ENCODE measurements at regions not wholly inside any gene's neighbourhood (a gene's known extent, or its start where the extent isn't known, plus 50 kb on each side); places are given as distances from the start of the nearest gene placed in this dataset.
A peak's percentile ranks its signal among the peaks of the same experiment; 100 is the strongest.
"Not testable (repeated sequence)": the region's sequence is repeated elsewhere in the genome, so short reads cannot be mapped to it uniquely, and the experiment has no call there.

DNA sequence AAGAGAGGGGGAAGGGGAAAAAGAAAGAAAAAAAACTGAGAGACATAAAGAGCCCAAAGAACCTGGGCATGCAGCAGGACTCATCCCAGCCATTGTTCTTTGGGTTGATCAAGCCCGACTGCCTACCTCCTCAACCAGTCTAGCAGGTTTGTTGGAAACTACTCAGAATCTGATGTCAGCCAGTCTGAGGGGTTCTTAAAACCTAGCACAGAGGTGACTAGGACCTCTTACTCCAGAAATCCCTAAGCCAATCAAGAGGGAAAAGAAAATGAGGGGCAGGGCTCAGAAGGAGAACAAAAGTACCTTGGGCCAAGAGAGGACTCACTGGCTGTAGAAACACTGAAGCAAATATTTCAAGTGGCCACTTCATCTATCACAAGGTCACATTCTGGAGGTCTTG lies 228.0 kb downstream of the AASDHPPT start:
- no peak for DNase-seq (ENCODE audit: low read depth)
- no peaks in the 10 kb centered on the region for H3K4me1 ChIP-seq (ENCODE audit: control insufficient read depth, insufficient read depth, low read length)
- no peaks in the 10 kb centered on the region for H3K36me3 ChIP-seq (ENCODE audit: control insufficient read depth, insufficient read depth, low read length, severe bottlenecking)
- H3K9ac ChIP-seq (ENCODE audit: low read length): no peak overlapping the region
- no peak overlapping the region for H3K4me3 ChIP-seq (ENCODE audit: low read length)
- H3K27me3 ChIP-seq (replicated peaks; ENCODE audit: control insufficient read depth, insufficient read depth, low read length): no peaks in the 10 kb centered on the region
- no peaks in the 10 kb centered on the region for H3K9me3 ChIP-seq (ENCODE audit: control insufficient read depth, low read length)

DNA sequence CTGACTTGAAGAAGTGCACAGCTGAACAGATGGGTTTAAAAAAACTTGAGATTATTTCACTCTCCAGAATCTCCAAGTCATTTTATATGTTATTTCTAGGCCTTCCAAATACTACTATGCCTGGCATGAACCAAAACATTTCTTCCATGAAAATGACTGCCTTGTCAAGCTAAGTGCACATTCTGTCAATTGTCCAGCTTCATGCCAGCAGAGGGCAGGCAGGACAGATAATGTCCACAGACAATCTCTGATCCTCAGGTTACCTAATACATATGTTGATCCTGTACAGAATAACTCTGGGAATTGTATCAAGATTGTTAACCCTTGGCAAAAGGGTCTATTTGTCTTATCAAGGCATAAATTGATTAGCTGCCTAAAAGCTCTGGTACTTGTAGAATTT lies 229.5 kb downstream of the AASDHPPT start:
- H3K36me3 ChIP-seq (ENCODE audit: control insufficient read depth, insufficient read depth, low read length, severe bottlenecking): no peaks in the 10 kb centered on the region
- H3K9ac ChIP-seq (ENCODE audit: low read length): no peak overlapping the region
- peak; percentile 23 for DNase-seq (ENCODE audit: low read depth)
- H3K27me3 ChIP-seq (replicated peaks; ENCODE audit: control insufficient read depth, insufficient read depth, low read length): no peaks in the 10 kb centered on the region
- no peak overlapping the region for H3K4me3 ChIP-seq (ENCODE audit: low read length)
- no peaks in the 10 kb centered on the region for H3K9me3 ChIP-seq (ENCODE audit: control insufficient read depth, low read length)
- peaks cover 5% of the 10 kb centered on the region for H3K4me1 ChIP-seq (ENCODE audit: control insufficient read depth, insufficient read depth, low read length)

DNA sequence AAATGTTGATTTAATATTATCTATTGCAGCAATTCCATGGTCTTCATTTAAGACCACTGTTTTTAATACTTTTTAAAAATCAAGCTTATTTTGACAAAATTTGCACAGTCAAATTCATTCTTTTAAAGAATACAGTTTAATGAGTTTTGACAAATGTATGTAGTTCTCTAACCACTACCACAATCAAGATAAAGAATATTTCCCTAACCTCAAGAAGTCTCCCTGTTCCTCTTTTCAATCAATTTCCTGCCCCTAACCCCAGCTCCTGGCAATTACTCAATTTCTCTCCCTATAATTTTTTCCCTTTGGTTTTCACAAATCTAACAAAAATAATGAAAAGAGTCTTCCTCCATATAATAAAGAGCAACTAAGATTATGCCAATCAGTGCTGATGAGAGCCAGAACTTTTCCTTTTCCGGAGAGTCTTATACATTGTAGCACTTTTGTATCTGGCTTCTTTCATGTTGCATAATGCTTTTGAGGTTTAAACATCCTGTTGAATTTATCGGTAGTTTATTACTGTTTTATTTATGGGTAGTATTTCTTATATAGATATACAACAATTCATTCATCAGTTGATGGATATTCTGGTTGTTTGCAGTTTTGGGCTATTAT lies 231.7 kb downstream of the AASDHPPT start:
- no peak overlapping the region for H3K4me3 ChIP-seq (ENCODE audit: low read length)
- DNase-seq (ENCODE audit: low read depth): no peak

DNA sequence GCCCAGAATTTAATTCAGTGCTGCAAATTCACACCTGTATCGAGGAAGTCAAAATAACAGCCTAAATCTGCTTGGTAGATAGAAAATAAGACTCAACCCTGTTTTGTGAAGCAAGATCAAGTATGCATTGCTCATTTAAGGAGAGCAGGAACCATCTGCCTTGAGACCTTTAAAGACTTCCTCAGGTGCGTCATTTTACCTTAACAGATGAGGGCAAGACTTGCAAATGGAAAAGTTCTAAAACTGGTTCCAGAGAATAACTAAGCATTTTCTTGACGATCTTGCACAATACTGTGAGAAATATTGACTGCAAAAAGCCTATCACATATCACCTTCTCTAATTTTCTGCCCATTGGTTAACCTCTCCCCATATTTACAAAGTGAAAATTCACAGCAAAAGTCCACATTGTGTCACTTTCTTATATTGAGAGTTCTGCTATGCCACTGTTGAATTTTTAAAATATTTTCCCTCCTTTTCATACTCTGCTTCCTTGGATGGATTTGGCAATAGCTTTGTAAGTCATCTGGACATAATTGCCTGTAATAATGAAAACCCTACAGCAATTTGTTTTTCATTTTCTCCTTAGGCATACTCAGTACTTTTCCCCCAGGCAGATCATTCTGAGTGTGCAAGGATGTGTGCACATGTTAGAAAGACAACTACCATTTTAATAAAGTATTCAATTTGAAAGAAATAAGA lies 234.2 kb downstream of the AASDHPPT start:
- H3K9ac ChIP-seq (ENCODE audit: low read length): no peak overlapping the region
- peaks cover 7% of the 10 kb centered on the region for H3K4me1 ChIP-seq (ENCODE audit: control insufficient read depth, insufficient read depth, low read length)
- H3K9me3 ChIP-seq (ENCODE audit: control insufficient read depth, low read length): no peaks in the 10 kb centered on the region
- H3K4me3 ChIP-seq (ENCODE audit: low read length): no peak overlapping the region
- DNase-seq (ENCODE audit: low read depth): peak; percentile 80
- no peaks in the 10 kb centered on the region for H3K36me3 ChIP-seq (ENCODE audit: control insufficient read depth, insufficient read depth, low read length, severe bottlenecking)
- H3K27me3 ChIP-seq (replicated peaks; ENCODE audit: control insufficient read depth, insufficient read depth, low read length): no peaks in the 10 kb centered on the region

More for the DNA sequence above, 231.7 kb downstream of the AASDHPPT start:
- Histone ChIP-seq H3K4me1 (ENCODE audit: control insufficient read depth, insufficient read depth, low read length) (peaks cover 7% of the 10 kb centered on the region), H3K36me3 (ENCODE audit: control insufficient read depth, insufficient read depth, low read length, severe bottlenecking) (no peaks in the 10 kb centered on the region), H3K27me3 (replicated peaks; ENCODE audit: control insufficient read depth, insufficient read depth, low read length) (no peaks in the 10 kb centered on the region), H3K9me3 (ENCODE audit: control insufficient read depth, low read length) (no peaks in the 10 kb centered on the region), H3K9ac (ENCODE audit: low read length) (no peak overlapping the region)

DNA sequence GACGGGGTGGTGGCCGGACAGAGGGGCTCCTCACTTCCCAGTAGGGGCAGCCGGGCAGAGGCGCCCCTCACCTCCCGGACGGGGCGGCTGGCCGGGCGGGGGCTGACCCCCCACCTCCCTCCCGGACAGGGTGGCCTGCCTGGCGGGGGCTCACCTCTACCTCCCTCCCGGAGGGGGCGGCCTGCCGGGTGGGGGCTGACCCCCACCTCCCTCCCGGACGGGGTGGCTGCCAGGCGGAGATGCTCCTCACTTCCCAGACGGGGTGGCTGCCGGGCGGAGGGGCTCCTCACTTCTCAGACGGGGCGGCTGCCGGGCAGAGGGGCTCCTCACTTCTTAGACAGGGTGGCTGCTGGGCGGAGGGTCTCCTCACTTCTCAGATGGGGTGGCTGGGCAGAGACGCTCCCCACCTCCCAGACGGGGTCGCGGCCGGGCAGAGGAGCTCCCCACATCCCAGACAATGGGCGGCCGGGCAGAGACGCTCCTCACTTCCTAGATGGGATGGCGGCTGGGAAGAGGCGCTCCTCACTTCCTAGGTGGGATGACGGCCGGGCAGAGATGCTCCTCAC lies 239.8 kb downstream of the AASDHPPT start:
- H3K36me3 ChIP-seq (ENCODE audit: control insufficient read depth, insufficient read depth, low read length, severe bottlenecking); DNase-seq (ENCODE audit: low read depth); H3K9me3 ChIP-seq (ENCODE audit: control insufficient read depth, low read length); H3K4me1 ChIP-seq (ENCODE audit: control insufficient read depth, insufficient read depth, low read length); H3K9ac ChIP-seq (ENCODE audit: low read length); H3K27me3 ChIP-seq (replicated peaks; ENCODE audit: control insufficient read depth, insufficient read depth, low read length); H3K4me3 ChIP-seq (ENCODE audit: low read length): not testable (repeated sequence)

DNA sequence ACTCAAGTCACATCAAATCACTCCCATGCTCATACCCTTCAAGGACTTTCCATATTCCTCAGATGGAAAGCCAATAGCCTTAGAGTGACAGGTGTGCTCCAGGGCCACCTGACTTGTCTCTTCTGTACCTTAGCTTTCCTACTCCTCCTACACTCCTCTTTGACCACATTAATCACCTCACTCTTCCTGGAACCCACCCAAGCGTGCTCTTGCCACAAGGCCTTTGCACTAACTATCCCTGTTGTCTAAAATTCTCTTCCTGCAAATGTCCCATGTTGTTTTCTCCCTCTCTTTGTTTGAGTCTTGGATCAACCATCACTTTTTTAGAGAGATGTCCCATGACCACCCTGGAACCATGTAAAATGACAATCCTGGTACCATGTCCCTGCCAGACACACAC lies 244.1 kb downstream of the AASDHPPT start:
- Histone ChIP-seq H3K27me3 (replicated peaks; ENCODE audit: control insufficient read depth, insufficient read depth, low read length) (no peaks in the 10 kb centered on the region), H3K9ac (ENCODE audit: low read length) (no peak overlapping the region), H3K9me3 (ENCODE audit: control insufficient read depth, low read length) (no peaks in the 10 kb centered on the region), H3K36me3 (ENCODE audit: control insufficient read depth, insufficient read depth, low read length, severe bottlenecking) (no peaks in the 10 kb centered on the region), H3K4me3 (ENCODE audit: low read length) (no peak overlapping the region), H3K4me1 (ENCODE audit: control insufficient read depth, insufficient read depth, low read length) (peaks cover 5% of the 10 kb centered on the region)
- no peak for DNase-seq (ENCODE audit: low read depth)

DNA sequence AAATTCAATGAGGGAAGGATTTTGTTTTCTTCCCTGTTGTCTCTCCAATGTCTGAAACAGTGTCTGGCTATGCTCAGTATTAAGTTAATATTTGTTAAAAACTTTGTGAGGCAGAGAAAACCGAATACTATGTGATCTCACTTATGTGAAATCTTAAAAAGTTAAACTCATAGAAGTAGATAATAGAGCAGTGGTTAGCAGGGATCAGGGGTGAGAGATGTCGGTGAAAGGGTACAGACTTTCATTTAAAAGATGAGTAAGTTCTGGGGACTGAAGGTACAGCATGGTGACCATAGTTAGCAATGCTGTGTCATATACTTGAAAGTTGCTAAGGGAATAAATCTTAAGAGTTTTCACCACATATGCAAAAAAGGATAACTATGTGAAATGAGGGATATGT lies 244.6 kb downstream of the AASDHPPT start:
- no peaks in the 10 kb centered on the region for H3K9me3 ChIP-seq (ENCODE audit: control insufficient read depth, low read length)
- no peaks in the 10 kb centered on the region for H3K36me3 ChIP-seq (ENCODE audit: control insufficient read depth, insufficient read depth, low read length, severe bottlenecking)
- DNase-seq (ENCODE audit: low read depth): no peak
- no peak overlapping the region for H3K9ac ChIP-seq (ENCODE audit: low read length)
- H3K4me1 ChIP-seq (ENCODE audit: control insufficient read depth, insufficient read depth, low read length): peaks cover 5% of the 10 kb centered on the region
- no peaks in the 10 kb centered on the region for H3K27me3 ChIP-seq (replicated peaks; ENCODE audit: control insufficient read depth, insufficient read depth, low read length)
- H3K4me3 ChIP-seq (ENCODE audit: low read length): no peak overlapping the region

DNA sequence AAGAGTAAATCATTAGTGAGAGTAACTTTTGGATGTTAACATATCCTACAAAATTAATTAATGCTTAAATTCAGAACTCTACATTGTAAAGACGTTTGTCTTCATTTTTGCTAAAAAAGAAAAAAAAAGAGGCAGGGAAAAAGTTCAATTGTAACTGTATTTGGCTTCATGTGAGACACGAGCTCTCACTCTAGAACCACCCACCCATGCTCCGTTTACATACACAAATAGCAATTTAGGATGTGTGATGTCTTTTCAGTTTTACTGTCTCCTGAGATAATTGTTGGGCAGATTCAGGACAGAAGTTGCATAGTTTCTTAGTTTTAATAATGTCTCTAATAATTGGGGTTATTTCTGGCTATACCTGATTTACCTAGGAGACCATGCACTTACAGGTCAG lies 248.6 kb downstream of the AASDHPPT start:
- Histone ChIP-seq H3K4me1 (ENCODE audit: control insufficient read depth, insufficient read depth, low read length) (no peaks in the 10 kb centered on the region), H3K36me3 (ENCODE audit: control insufficient read depth, insufficient read depth, low read length, severe bottlenecking) (no peaks in the 10 kb centered on the region), H3K9ac (ENCODE audit: low read length) (no peak overlapping the region), H3K27me3 (replicated peaks; ENCODE audit: control insufficient read depth, insufficient read depth, low read length) (no peaks in the 10 kb centered on the region), H3K4me3 (ENCODE audit: low read length) (no peak overlapping the region), H3K9me3 (ENCODE audit: control insufficient read depth, low read length) (no peaks in the 10 kb centered on the region)
- DNase-seq (ENCODE audit: low read depth): no peak

DNA sequence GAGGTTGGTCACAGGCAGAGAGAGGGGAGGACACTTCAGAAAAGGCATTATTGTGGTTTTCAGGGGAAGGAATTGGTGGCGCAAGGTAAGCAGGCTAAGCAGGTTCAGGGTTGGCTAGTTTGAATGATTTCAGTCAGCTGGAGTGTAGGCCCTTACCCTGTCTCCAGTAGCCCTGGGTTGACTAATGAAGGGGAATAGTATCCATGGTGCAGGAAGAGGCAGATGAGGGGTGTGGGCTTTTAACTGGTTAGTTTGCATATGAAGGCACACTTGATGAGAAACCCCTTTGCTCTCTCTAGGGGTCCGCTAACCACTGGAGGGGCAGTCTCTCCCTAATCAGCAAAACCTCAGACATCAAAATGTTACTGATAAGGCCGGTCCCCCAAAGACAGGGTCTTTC lies 249.7 kb downstream of the AASDHPPT start:
- Histone ChIP-seq H3K9me3 (ENCODE audit: control insufficient read depth, low read length) (no peaks in the 10 kb centered on the region), H3K27me3 (replicated peaks; ENCODE audit: control insufficient read depth, insufficient read depth, low read length) (no peaks in the 10 kb centered on the region), H3K36me3 (ENCODE audit: control insufficient read depth, insufficient read depth, low read length, severe bottlenecking) (no peaks in the 10 kb centered on the region), H3K4me3 (ENCODE audit: low read length) (no peak overlapping the region), H3K4me1 (ENCODE audit: control insufficient read depth, insufficient read depth, low read length) (no peaks in the 10 kb centered on the region), H3K9ac (ENCODE audit: low read length) (no peak overlapping the region)
- no peak for DNase-seq (ENCODE audit: low read depth)

DNA sequence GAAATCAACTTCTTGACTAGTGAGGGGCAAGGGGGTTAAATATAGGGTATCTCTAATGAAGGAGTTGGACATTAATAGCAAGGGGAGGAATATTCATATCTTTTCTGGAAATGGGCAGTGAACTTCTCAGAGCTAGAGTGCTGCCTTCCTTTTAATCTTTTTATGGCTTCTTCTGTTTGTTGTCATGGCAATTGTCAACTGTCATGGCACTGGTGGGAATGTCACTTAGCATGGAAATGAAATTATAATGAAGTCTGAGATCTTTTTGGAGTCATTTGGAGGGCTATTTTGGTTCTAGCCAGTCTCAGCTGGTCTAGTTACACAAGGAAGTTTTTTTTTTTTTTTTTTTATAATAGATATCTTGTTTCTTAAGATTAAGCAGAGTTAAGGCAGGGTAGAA lies 250.2 kb downstream of the AASDHPPT start:
- Histone ChIP-seq H3K36me3 (ENCODE audit: control insufficient read depth, insufficient read depth, low read length, severe bottlenecking) (no peaks in the 10 kb centered on the region), H3K4me3 (ENCODE audit: low read length) (no peak overlapping the region), H3K9me3 (ENCODE audit: control insufficient read depth, low read length) (no peaks in the 10 kb centered on the region), H3K27me3 (replicated peaks; ENCODE audit: control insufficient read depth, insufficient read depth, low read length) (no peaks in the 10 kb centered on the region), H3K9ac (ENCODE audit: low read length) (no peak overlapping the region), H3K4me1 (ENCODE audit: control insufficient read depth, insufficient read depth, low read length) (no peaks in the 10 kb centered on the region)
- DNase-seq (ENCODE audit: low read depth): no peak

DNA sequence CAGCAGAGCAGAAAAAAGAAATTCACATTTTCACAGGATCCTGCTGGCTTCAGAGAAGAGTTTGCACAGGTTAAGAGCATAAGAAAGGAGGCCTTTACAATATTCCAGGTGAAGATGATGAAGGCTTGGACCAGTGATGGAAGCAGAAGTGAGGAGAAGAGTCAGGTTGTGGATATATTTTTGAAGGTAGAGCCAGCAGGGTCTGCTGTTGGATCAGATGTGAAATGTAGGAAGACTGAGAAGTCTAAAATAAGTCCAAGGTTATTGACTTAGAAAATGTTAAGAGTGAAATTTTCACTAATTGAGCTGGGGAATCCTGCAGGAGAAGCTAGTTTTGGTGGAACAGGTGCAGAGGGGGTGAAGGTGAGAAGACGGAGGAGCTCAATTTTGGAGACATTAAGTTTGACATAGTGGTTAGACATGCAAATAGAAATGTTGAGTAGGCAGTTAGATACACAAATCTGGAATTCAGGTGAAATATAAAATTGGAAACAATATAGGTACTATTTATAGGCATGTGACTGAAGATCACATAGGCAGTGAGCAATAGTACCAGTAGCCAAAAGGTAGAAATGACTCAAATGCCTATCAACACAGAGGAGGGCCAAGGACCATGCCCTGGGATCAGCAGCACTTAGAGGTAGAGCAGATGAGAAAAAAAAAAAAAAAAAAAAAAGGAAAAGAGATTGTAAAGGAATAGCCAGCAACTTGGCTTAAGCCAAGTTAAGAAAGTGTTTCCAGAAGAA lies 252.0 kb downstream of the AASDHPPT start:
- no peak overlapping the region for H3K4me3 ChIP-seq (ENCODE audit: low read length)
- no peaks in the 10 kb centered on the region for H3K4me1 ChIP-seq (ENCODE audit: control insufficient read depth, insufficient read depth, low read length)
- DNase-seq (ENCODE audit: low read depth): no peak
- no peaks in the 10 kb centered on the region for H3K27me3 ChIP-seq (replicated peaks; ENCODE audit: control insufficient read depth, insufficient read depth, low read length)
- no peaks in the 10 kb centered on the region for H3K9me3 ChIP-seq (ENCODE audit: control insufficient read depth, low read length)
- no peaks in the 10 kb centered on the region for H3K36me3 ChIP-seq (ENCODE audit: control insufficient read depth, insufficient read depth, low read length, severe bottlenecking)
- no peak overlapping the region for H3K9ac ChIP-seq (ENCODE audit: low read length)

Data from adipocyte (in vitro differentiated cells).